ENCODE measurements at regions not wholly inside any gene's neighbourhood (a gene's known extent, or its start where the extent isn't known, plus 50 kb on each side); places are given as distances from the start of the nearest gene placed in this dataset.

GRCh38 chr4:12200226-12200625 is 771.5 kb upstream of the HS3ST1 start:
- DNase-seq (no peak), ATAC-seq (ENCODE audit: low read depth) (no peak)
- Histone ChIP-seq H3K27ac (ENCODE audit: low read length in 2 of 2) (no peak overlapping the region), H3K27me3 (replicated peaks in 1 of 4; ENCODE audit: control extremely low read depth in 1 of 4, control insufficient read depth in 3 of 4, insufficient read depth in 4 of 4, low read length in 3 of 4) (no peaks in the 10 kb centered on the region), H3K4me1 (ENCODE audit: control insufficient read depth in 2 of 2, insufficient read depth in 2 of 2, low read length in 2 of 2) (no peaks in the 10 kb centered on the region), H3K4me2 (replicated peaks; ENCODE audit: low read depth, low read length, poor library complexity, severe bottlenecking) (no peak overlapping the region), H3K4me3 (ENCODE audit: control extremely low read depth in 1 of 5, extremely low read depth in 1 of 5, insufficient read depth in 1 of 5, low read depth in 2 of 5, low read length in 4 of 5) (no peak overlapping the region), H4K20me1 (ENCODE audit: control insufficient read depth, insufficient read depth, low read length, poor library complexity, severe bottlenecking) (no peaks in the 10 kb centered on the region), H3K36me3 (replicated peaks in 1 of 2; ENCODE audit: control extremely low read depth in 1 of 2, control insufficient read depth in 1 of 2, extremely low read depth in 1 of 2, insufficient read depth in 2 of 2, low read length in 1 of 2) (no peaks in the 10 kb centered on the region), H3K79me2 (ENCODE audit: control insufficient read depth, insufficient read depth, low read length) (no peaks in the 10 kb centered on the region), H3K9me3 (ENCODE audit: control extremely low read depth in 1 of 3, control insufficient read depth in 2 of 3, insufficient read depth in 1 of 3, low read length in 2 of 3) (peaks cover 0 to 2% (median 0%) of the 10 kb centered on the region in 3 donors), H3K9ac (ENCODE audit: low read length) (no peak overlapping the region), H2AFZ (ENCODE audit: insufficient read depth, low read depth, low read length, poor library complexity, severe bottlenecking) (no peak overlapping the region)
- no peak overlapping the region for H3K27ac Mint-ChIP-seq
- no CpG with 5 or more reads among the region's 3 CpGs for WGBS (ENCODE audit: insufficient coverage)
- ChIA-PET CTCF (no interaction called here), POLR2A (no interaction called here)
- no peaks in the 10 kb centered on the region for H3K27me3 Mint-ChIP-seq
- H3K4me1 Mint-ChIP-seq = no peaks in the 10 kb centered on the region
- intact Hi-C loops (cut with micrococcal nuclease) = no loop called here
- H3K9me3 Mint-ChIP-seq (ENCODE audit: insufficient read depth) = peaks cover 7% of the 10 kb centered on the region
- H3K4me3 Mint-ChIP-seq = no peak overlapping the region
- TF ChIP-seq CTCF (IDR thresholded peaks at IDR 0.05) (no peak), EZH2 (IDR thresholded peaks at IDR 0.05; ENCODE audit: borderline replicate concordance, insufficient read depth, low read depth, low read length, poor library complexity, severe bottlenecking) (no peak)

- no peaks in the 10 kb centered on the region for H3K27me3 ChIP-seq (replicated peaks in 1 of 4; ENCODE audit: control extremely low read depth in 1 of 4, control insufficient read depth in 3 of 4, insufficient read depth in 4 of 4, low read length in 3 of 4)
- H3K9ac ChIP-seq (ENCODE audit: low read length) = no peak overlapping the region
- no peak for DNase-seq
- H3K4me1 ChIP-seq (ENCODE audit: control insufficient read depth in 2 of 2, insufficient read depth in 2 of 2, low read length in 2 of 2) = no peaks in the 10 kb centered on the region
- H3K4me3 ChIP-seq (ENCODE audit: control extremely low read depth in 1 of 5, extremely low read depth in 1 of 5, insufficient read depth in 1 of 5, low read depth in 2 of 5, low read length in 4 of 5) = no peak overlapping the region
- Mint-ChIP-seq H3K27me3 (no peaks in the 10 kb centered on the region), H3K27ac (no peak overlapping the region), H3K9me3 (ENCODE audit: insufficient read depth) (no peaks in the 10 kb centered on the region), H3K4me1 (no peaks in the 10 kb centered on the region), H3K4me3 (no peak overlapping the region)
- ATAC-seq (ENCODE audit: low read depth) = no peak
- H3K9me3 ChIP-seq (ENCODE audit: control extremely low read depth in 1 of 3, control insufficient read depth in 2 of 3, insufficient read depth in 1 of 3, low read length in 2 of 3) = no peaks in the 10 kb centered on the region
- no peak overlapping the region for H2AFZ ChIP-seq (ENCODE audit: insufficient read depth, low read depth, low read length, poor library complexity, severe bottlenecking)
- H3K4me2 ChIP-seq (replicated peaks; ENCODE audit: low read depth, low read length, poor library complexity, severe bottlenecking) = no peak overlapping the region
- no peak for TF ChIP-seq CTCF (IDR thresholded peaks at IDR 0.05)
- TF ChIP-seq EZH2 (IDR thresholded peaks at IDR 0.05; ENCODE audit: borderline replicate concordance, insufficient read depth, low read depth, low read length, poor library complexity, severe bottlenecking) = no peak
- H3K79me2 ChIP-seq (ENCODE audit: control insufficient read depth, insufficient read depth, low read length) = no peaks in the 10 kb centered on the region
- H3K27ac ChIP-seq (ENCODE audit: low read length in 2 of 2) = no peak overlapping the region
- ChIA-PET POLR2A (no interaction called here), CTCF (no interaction called here)
- no peaks in the 10 kb centered on the region for H4K20me1 ChIP-seq (ENCODE audit: control insufficient read depth, insufficient read depth, low read length, poor library complexity, severe bottlenecking)
- no peaks in the 10 kb centered on the region for H3K36me3 ChIP-seq (replicated peaks in 1 of 2; ENCODE audit: control extremely low read depth in 1 of 2, control insufficient read depth in 1 of 2, extremely low read depth in 1 of 2, insufficient read depth in 2 of 2, low read length in 1 of 2)
- intact Hi-C loops (cut with micrococcal nuclease) = no loop called here
- WGBS (ENCODE audit: insufficient coverage) = 100% methylated on average over 2 of the region's 2 CpGs
These were observed 757.8 kb upstream of the HS3ST1 start for GRCh38 chr4:12186526-12186925.

All from B cell (primary cell).